HL-60 (cell line): ENCODE measurements at regions not wholly inside any gene's neighbourhood (a gene's known extent, or its start where the extent isn't known, plus 50 kb on each side); places are given as distances from the start of the nearest gene placed in this dataset.
"Not testable (repeated sequence)": the region's sequence is repeated elsewhere in the genome, so short reads cannot be mapped to it uniquely, and the experiment has no call there.

Experiments
- DNase-seq, 2 experiments: peaks; one replicate each; pipeline ENCODE4 v3.0.0-alpha.2; 2010 to 2020; ENCODE audit warnings: low read depth in 1 of 2, low spot score in 1 of 2
- H3K27ac ChIP-seq: fragments of 250-450 bp; sonication (Bioruptor Pico); replicated peaks from 2 replicates; pipeline ENCODE4 v1.5.1; 2020; ENCODE audit warnings: mild to moderate bottlenecking, moderate library complexity
- H3K27me3 ChIP-seq: fragments of 250-450 bp; sonication (Bioruptor Pico); 2 replicates; pipeline ENCODE4 v1.5.1; 2021; ENCODE audit warnings: mild to moderate bottlenecking, moderate library complexity; ENCODE audit not compliant: insufficient read depth, poor library complexity, severe bottlenecking
- H3K4me3 ChIP-seq: replicated peaks from 2 replicates; pipeline ENCODE4 v1.5.1; 2011; ENCODE audit warnings: mild to moderate bottlenecking, control low read depth, low read length; ENCODE audit not compliant: insufficient read depth
- GABPA ChIP-seq: IDR thresholded peaks from 2 replicates; pipeline ENCODE4 v1.6.1; 2012; ENCODE audit warnings: low read depth
- POLR2AphosphoS5 ChIP-seq: IDR thresholded peaks from 2 replicates; pipeline ENCODE4 v1.6.1; 2012; ENCODE audit warnings: low read depth
- SPI1 ChIP-seq: IDR thresholded peaks from 2 replicates; pipeline ENCODE4 v1.6.1; 2012; ENCODE audit warnings: low read depth, mild to moderate bottlenecking, borderline replicate concordance
- TF ChIP-seq, protein P1 (sequence below): IDR thresholded peaks from 2 replicates; pipeline ENCODE4 v1.6.1; 2012; ENCODE audit warnings: low read depth; ENCODE audit not compliant: insufficient replicate concordance
- TF ChIP-seq, protein P2 (sequence below): IDR thresholded peaks from one replicate; pipeline ENCODE4 v1.5.1; 2011; ENCODE audit warnings: low read length, control low read depth, inconsistent platforms; ENCODE audit not compliant: insufficient read depth

DNA sequence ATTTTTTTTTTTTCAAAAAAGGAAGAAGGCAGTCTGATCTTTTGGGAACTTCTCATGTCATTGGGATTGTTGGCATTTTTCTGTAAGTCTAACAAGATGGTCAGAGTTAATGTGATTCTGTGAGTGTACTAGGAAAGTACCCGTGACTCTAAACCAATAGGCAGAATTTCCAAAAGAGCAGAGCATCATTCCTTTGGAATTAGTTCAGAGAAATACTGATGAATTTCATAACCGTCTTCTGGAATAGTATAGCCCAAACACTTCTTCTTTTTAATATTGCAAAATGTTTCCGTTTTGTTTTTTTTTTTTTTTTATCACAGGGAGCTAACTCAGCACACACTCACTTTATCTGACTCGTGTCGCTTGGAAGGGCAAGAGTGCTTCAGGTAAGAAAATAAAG lies 407.4 kb downstream of the DTWD2 start:
- Histone ChIP-seq H3K4me3 (no peak overlapping the region), H3K27me3 (no peaks in the 10 kb centered on the region), H3K27ac (no peak overlapping the region)
- no peak for DNase-seq
- TF ChIP-seq SPI1: peak; percentile 57
- TF ChIP-seq GABPA: no peak

DNA sequence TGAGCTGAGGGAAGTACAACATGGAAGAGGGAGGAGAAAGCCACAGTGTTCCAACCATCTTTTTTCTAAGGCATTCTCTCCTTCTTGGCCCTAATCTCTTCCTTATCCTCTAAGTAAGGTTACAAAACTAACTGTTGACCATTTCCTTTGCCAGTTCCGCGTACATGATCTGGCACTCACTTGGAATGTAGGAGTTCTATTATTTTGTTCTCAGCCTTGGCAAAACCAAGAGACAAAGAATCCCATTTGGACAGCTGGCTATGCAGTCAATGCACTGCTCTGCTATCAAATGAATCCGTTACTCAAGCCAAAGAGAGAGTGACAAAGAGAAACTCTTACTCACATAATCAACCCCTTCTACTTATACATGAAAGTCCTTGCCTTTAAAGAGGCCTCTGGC lies 410.3 kb downstream of the DTWD2 start:
- Histone ChIP-seq H3K27ac (no peak overlapping the region), H3K4me3 (no peak overlapping the region), H3K27me3 (no peaks in the 10 kb centered on the region)
- DNase-seq: no peak
- TF ChIP-seq, protein P1, sequence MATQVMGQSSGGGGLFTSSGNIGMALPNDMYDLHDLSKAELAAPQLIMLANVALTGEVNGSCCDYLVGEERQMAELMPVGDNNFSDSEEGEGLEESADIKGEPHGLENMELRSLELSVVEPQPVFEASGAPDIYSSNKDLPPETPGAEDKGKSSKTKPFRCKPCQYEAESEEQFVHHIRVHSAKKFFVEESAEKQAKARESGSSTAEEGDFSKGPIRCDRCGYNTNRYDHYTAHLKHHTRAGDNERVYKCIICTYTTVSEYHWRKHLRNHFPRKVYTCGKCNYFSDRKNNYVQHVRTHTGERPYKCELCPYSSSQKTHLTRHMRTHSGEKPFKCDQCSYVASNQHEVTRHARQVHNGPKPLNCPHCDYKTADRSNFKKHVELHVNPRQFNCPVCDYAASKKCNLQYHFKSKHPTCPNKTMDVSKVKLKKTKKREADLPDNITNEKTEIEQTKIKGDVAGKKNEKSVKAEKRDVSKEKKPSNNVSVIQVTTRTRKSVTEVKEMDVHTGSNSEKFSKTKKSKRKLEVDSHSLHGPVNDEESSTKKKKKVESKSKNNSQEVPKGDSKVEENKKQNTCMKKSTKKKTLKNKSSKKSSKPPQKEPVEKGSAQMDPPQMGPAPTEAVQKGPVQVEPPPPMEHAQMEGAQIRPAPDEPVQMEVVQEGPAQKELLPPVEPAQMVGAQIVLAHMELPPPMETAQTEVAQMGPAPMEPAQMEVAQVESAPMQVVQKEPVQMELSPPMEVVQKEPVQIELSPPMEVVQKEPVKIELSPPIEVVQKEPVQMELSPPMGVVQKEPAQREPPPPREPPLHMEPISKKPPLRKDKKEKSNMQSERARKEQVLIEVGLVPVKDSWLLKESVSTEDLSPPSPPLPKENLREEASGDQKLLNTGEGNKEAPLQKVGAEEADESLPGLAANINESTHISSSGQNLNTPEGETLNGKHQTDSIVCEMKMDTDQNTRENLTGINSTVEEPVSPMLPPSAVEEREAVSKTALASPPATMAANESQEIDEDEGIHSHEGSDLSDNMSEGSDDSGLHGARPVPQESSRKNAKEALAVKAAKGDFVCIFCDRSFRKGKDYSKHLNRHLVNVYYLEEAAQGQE: no peak
- TF ChIP-seq, protein P2, sequence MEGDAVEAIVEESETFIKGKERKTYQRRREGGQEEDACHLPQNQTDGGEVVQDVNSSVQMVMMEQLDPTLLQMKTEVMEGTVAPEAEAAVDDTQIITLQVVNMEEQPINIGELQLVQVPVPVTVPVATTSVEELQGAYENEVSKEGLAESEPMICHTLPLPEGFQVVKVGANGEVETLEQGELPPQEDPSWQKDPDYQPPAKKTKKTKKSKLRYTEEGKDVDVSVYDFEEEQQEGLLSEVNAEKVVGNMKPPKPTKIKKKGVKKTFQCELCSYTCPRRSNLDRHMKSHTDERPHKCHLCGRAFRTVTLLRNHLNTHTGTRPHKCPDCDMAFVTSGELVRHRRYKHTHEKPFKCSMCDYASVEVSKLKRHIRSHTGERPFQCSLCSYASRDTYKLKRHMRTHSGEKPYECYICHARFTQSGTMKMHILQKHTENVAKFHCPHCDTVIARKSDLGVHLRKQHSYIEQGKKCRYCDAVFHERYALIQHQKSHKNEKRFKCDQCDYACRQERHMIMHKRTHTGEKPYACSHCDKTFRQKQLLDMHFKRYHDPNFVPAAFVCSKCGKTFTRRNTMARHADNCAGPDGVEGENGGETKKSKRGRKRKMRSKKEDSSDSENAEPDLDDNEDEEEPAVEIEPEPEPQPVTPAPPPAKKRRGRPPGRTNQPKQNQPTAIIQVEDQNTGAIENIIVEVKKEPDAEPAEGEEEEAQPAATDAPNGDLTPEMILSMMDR: no peak

DNA sequence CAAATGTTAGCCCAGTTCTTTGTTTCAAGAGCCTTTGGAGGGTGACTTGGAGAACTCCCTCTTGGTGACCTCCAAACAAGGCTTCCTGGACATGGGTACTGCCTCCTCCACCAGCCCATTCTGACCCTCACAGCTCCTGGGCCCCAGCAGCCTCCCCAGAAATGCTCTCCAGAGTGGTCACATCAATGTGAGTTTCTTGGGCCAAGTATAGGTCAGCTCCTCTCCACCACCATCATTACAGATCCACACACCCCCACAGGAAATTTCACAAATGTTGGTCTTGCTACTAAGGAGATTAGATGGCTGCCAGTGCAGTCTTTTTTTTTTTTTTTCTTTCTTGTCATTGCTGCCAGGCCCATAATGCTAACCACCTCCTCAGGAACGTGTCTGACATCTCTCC lies 410.7 kb downstream of the DTWD2 start:
- Histone ChIP-seq H3K27ac (no peak overlapping the region), H3K27me3 (no peaks in the 10 kb centered on the region), H3K4me3 (no peak overlapping the region)
- TF ChIP-seq SPI1 (no peak), GABPA (no peak), POLR2AphosphoS5 (no peak)
- TF ChIP-seq, protein P2: no peak
- TF ChIP-seq, protein P1: no peak
- no peak for DNase-seq

DNA sequence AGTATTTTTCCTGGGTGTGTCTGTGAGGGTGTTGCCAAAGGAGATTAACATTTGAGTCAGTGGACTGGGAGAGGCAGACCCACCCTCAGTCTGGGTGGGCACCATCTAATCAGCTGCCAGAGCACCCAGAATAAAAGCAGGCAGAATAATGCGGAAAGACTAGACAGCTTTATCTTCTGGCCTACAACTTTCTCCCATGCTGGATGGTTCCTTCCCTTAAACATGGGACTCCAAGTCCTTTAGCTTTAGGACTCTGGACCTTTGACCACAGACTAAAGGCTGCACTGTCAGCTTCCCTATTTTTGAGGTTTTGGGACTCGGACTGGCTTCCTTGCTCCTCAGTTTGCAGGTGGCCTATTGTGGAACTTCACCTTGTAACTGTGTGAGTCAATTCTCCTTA lies 418.1 kb downstream of the DTWD2 start:
- DNase-seq, H3K27ac ChIP-seq, H3K4me3 ChIP-seq, H3K27me3 ChIP-seq: not testable (repeated sequence)

DNA sequence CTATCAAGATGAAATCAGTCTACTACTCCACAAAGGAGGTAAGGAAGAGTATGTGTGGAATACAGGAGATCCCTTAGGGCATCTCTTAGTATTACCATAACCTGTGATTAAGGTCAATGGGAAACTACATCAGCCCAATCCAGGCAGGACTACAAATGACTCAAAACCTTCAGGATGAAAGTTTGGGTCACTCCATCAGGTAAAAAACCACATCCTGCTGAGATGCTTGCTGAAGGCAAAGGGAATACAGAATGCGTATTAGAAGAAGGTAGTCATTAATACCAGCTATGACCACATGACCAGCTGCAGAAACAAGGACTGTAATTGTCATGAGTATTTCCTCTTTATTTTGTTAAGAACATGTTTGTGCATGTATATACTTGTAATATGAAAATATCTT lies 418.8 kb downstream of the DTWD2 start:
- H3K4me3 ChIP-seq, DNase-seq, H3K27ac ChIP-seq, H3K27me3 ChIP-seq: not testable (repeated sequence)
